GM21619 (cell line): ENCODE measurements at regions not wholly inside any gene's neighbourhood (a gene's known extent, or its start where the extent isn't known, plus 50 kb on each side); places are given as distances from the start of the nearest gene placed in this dataset.
"Not testable (repeated sequence)": the region's sequence is repeated elsewhere in the genome, so short reads cannot be mapped to it uniquely, and the experiment has no call there.

ENCODE experiments used
- ATAC-seq: cut with Tn5 transposase; IDR thresholded peaks from one replicate; pipeline ENCODE4 v1.9.1; 2021; ENCODE audit not compliant: unreplicated experiment

- ATAC-seq, result no peak
Observed at GRCh38 chr13:88369866-88370265, 698.7 kb downstream of the SLITRK5 start.

GRCh38 chr13:88376760-88377388 is 705.7 kb downstream of the SLITRK5 start:
- ATAC-seq, result no peak

- no peak for ATAC-seq
Observed at GRCh38 chr13:88377852-88378251, 706.7 kb downstream of the SLITRK5 start.

- ATAC-seq, result no peak
Observed at GRCh38 chr13:88384542-88384941, 713.4 kb downstream of the SLITRK5 start.

GRCh38 chr13:88395804-88396203 is 724.6 kb downstream of the SLITRK5 start:
- no peak for ATAC-seq

GRCh38 chr13:88411696-88412095 is 740.5 kb downstream of the SLITRK5 start:
- no peak for ATAC-seq

GRCh38 chr13:88417801-88418200 is 746.6 kb downstream of the SLITRK5 start:
- no peak for ATAC-seq

GRCh38 chr13:88424463-88424862 is 753.3 kb downstream of the SLITRK5 start:
- no peak for ATAC-seq

- no peak for ATAC-seq
Observed at GRCh38 chr13:88426661-88427060, 755.5 kb downstream of the SLITRK5 start.

- no peak for ATAC-seq
Observed at GRCh38 chr13:88429862-88430261, 758.7 kb downstream of the SLITRK5 start.

- no peak for ATAC-seq
Observed at GRCh38 chr13:88434953-88435352, 763.8 kb downstream of the SLITRK5 start.

- no peak for ATAC-seq
Observed at GRCh38 chr13:88436974-88437373, 765.8 kb downstream of the SLITRK5 start.

GRCh38 chr13:88450515-88450914 is 779.3 kb downstream of the SLITRK5 start:
- no peak for ATAC-seq

GRCh38 chr13:88456151-88456550 is 785.0 kb downstream of the SLITRK5 start:
- no peak for ATAC-seq

- ATAC-seq, result no peak
Observed at GRCh38 chr13:88459331-88459730, 788.2 kb downstream of the SLITRK5 start.

GRCh38 chr13:88461272-88462009 is 790.3 kb downstream of the SLITRK5 start:
- no peak for ATAC-seq

GRCh38 chr13:88464851-88465250 is 793.7 kb downstream of the SLITRK5 start:
- no peak for ATAC-seq

GRCh38 chr13:88472316-88472715 is 801.1 kb downstream of the SLITRK5 start:
- peak; percentile 83 for ATAC-seq

GRCh38 chr13:88483202-88483601 is 812.0 kb downstream of the SLITRK5 start:
- no peak for ATAC-seq

GRCh38 chr13:88507909-88508308 is 836.7 kb downstream of the SLITRK5 start:
- ATAC-seq, result no peak

- not testable (repeated sequence) for ATAC-seq
Observed at GRCh38 chr13:88512993-88513392, 841.8 kb downstream of the SLITRK5 start.

GRCh38 chr13:88526186-88526852 is 855.1 kb downstream of the SLITRK5 start:
- no peak for ATAC-seq
